Mucosa of gallbladder (tissue), 1 donor: ENCODE measurements at regions not wholly inside any gene's neighbourhood (a gene's known extent, or its start where the extent isn't known, plus 50 kb on each side); places are given as distances from the start of the nearest gene placed in this dataset.

Source experiments
- DNase-seq: peaks from one replicate; pipeline ENCODE4 v3.0.0-alpha.2; 2020; ENCODE audit warnings: low spot score
- donor health status: DM: no; HTN: no; CAD: no.

GRCh38 chr11:115081972-115082371, 403.6 kb downstream of the NXPE2 start:
- DNase-seq: no peak

DNA sequence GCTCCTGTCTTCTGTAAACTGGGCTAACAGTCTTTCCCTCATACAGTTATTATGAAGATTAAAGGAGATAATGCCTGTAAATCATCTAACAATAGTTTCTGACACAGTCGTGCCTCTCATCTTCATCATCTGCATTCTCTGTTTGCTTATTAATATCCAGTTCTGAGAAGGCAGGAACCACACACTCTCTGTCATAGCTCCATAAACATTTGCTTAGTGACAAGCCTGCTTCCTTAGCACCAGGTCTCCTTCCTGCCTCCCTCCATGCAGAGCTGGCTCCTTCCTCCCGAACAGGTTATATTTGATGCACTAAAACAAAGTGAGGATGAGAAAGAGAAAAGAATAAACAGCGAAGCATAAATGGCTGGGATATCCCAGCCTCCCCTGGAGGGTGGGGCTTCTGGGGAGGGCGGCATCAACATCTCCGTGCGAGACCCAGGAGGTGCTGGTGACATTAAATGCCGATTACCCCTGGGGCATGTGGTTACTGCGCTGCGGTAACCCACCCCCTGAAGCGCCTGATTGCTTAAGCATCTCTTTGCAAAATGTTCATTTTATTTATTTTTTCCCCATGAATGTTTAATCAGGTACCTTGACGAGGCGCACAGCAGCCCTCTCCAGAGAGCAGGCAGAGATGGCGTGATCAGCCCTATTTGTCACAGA, 404.9 kb downstream of the NXPE2 start:
- DNase-seq: no peak

DNA sequence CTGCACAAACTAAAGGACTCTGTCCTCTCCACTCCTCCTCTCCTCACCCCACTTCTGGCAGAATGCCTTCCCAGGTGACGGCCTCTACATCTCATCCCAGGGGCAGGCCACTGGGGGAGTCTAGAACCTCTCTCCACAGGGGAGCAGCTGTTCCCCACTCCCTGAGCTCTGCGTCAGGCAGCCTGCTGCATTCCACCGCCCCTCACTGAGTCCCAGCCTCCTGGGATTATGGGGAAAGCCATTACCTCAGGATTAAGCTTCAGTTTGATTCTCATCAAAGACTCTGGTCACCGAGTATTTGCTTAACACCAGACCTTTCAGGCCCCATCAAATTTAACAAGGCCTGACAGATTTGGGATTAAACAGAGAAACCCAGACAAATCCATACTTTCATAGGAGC, 405.9 kb downstream of the NXPE2 start:
- DNase-seq: no peak

DNA sequence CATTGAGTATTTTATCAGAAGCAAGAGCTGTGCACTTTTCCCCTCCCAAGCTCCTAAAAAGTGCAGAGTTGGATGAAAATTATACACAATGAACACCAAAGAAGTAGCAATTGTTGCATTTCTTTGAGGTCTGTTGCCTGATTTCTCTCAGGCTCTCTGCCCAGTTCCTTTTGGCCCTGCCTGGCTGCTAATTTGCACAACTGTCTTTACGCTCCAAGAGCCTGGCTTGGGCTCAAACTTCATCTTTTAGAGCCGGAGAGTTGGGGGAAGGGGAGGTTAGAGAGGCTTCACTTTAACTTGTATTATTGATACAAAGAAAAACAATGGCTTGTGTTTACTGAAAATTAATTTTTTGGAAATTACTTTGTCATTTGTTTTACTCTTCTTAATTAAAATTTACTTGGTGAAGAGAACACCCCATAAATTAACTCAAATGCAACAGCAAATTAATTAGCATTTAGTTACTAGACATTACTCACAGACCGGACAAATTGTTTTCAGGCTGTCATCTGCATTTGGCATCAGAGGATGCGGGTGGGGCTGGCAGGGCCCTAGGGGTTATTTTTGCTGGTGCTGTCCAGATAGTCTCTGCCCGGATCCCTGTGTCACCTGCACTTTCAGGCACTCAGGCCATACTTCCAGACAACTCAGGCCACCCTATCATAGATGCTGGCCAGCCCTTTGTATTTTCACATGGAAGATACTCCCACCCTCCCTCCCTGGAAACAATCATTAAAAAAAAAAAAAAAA, 407.3 kb downstream of the NXPE2 start:
- DNase-seq: no peak

- no peak for DNase-seq
Measured at GRCh38 chr11:115087791-115088190, 409.5 kb downstream of the NXPE2 start.

DNA sequence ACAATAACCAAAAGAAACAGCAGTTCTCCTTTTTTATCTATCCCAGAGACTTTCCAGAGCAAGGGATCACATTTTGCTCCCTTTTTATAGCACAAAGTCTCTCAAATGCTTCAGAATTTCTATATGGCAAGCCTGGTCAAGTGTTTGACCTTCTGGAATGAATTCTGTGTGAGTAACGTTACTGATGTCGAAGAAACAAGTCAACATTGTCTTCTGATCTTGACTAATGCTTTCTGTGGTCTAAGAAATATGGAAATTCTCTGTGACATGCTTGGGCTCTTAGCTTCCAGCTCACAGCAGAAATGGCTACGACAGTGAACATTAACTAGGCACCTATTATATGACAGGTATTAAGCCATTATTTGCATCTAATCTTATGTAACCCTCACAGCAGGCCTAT, 411.7 kb downstream of the CADM1 start:
- DNase-seq: no peak

DNA sequence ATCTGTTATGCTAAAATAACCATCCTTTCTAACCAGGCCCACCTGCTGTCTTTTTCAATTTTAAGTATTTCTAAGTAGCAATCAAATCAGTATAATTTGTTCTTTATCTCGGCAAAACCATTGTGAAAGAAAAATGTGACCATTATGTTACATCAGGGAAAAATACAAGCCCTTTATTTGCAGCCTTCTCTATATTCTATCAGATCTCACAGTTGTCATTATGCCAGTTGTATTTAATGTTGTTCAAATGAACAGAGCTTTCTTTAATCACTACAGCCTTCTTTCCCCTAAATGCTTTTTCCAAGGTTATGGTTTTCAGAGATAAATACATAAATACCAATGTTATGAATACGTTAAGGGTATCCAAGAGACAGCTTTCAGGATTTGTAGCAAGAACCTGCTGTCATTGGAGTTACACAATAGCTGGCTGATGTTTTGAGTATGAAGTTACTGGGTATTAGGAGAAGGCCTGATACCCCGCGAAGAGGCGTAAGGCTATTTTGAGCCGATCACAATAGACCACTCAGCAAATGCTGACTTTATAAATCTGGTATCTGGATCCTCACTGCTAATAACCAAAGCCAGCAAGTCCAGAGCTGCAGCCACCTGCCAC, 406.3 kb downstream of the CADM1 start:
- DNase-seq: no peak

- no peak for DNase-seq
Measured at GRCh38 chr11:115100706-115101105, 403.5 kb downstream of the CADM1 start.

DNA sequence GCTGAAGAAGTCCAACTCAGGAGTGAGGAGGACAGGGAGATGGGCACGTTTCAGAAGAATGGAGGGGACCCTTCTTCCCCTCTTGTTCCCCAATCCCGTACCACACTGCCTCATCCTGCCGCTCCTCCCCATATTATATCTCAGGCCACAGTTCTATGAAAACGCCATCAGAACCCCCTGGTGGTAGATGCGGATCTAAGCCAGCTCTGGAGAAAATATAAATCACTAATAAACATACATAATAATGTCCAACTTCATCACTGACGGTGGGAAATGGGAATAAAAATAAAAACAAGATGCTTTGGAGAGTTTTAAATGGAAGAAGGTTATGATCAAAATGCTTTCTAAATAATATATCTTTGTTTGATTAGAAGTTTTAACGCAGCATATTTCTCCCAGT, 400.3 kb downstream of the CADM1 start:
- DNase-seq: no peak

DNA sequence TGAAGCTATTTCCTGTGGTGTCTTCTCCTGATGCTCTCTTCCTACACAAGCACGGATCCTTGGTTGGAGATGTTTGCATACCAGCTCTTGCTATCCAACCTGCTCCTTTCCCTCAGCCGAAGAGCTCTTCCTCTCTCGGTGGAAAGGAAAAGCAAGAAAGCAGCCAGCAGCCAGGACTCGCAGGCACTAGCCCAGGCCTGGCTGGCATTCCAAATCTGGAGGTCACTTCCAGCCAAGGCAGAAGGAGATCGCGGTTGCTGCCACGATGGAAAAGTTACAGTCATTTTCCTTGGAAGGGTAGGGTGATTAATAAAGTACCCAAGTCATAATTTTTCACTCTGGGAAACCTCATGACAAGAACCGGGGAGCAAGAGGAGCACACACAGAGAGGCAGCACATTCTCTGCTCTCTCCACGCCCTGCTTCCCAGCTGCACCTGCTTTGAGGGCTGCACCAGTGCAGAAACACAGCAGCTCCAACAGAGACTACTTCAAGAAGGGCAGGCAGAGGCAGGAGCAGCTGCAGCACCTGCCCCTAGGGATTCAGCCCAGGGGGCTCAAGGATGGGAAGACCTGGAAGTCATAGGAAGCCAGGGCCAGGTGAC, 399.3 kb downstream of the CADM1 start:
- no peak for DNase-seq

DNA sequence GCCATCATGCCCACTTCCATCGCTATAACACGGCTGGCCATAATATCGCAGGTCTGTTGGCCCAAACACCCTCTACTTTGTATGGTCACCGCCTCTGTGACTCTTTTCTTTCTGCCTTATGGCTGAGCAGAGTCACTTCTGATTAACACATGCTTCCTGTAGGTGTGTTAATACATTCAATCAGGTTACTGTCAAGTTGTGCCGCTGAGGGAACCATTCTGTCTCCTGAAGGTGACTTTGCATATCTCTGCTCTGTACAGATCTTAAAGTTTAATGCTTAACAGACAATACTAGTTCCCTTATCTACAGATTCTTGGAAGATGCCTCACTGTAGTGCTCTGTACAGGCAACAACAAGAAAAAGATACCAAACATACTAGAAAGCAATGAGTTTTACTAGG, 393.1 kb downstream of the CADM1 start:
- no peak for DNase-seq

DNA sequence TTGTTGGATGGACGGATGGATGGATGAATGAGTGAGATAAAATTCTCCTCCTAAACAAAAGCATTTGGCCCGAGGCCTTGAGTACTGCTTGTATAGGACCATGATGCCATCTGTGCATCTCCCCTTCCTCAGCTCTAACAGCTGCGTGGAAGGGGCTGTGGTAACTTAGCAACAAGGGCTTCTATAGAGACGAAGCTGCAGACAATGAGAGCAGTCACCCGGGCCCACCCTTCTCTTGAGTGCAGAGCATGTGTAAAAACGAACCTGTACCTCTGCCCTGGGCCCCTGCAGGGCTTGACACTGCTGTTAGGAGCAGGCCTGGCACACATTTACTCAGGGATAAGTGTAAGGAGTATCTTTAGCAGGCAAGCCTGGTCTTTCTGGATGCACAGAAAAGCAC, 391.5 kb downstream of the CADM1 start:
- DNase-seq: no peak

GRCh38 chr11:115117956-115118493, 386.2 kb downstream of the CADM1 start:
- DNase-seq: no peak

GRCh38 chr11:115119146-115119545, 385.1 kb downstream of the CADM1 start:
- no peak for DNase-seq
